HG02973 (cell line): ENCODE measurements at regions not wholly inside any gene's neighbourhood (a gene's known extent, or its start where the extent isn't known, plus 50 kb on each side); places are given as distances from the start of the nearest gene placed in this dataset.
"Not testable (repeated sequence)": the region's sequence is repeated elsewhere in the genome, so short reads cannot be mapped to it uniquely, and the experiment has no call there.

ENCODE experiments used
- ATAC-seq: cut with Tn5 transposase; IDR thresholded peaks from one replicate; pipeline ENCODE4 v1.9.1; 2021; ENCODE audit warnings: moderate library complexity; ENCODE audit not compliant: unreplicated experiment

GRCh38 chr14:101254805-101255764, 306.2 kb upstream of the DIO3 start:
- ATAC-seq: no peak

DNA sequence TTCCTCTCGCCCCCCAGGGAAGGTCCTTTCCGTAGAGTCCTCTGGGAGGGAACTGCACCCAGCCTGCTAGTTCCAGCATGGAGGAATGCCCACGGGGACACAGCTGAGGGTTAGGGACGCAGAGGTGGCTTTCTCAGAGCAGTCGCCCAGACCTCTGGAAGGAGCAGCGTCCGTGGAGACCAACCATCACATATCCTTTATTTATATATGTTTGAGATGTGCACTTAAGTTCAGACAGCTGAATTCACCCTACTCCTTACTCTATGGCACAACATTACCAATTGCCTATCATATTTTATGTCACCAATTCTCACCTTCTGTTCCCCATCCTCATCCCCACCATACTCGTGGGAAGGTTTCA, 305.6 kb upstream of the DIO3 start:
- no peak for ATAC-seq

GRCh38 chr14:101256266-101256665, 305.0 kb upstream of the DIO3 start:
- no peak for ATAC-seq

DNA sequence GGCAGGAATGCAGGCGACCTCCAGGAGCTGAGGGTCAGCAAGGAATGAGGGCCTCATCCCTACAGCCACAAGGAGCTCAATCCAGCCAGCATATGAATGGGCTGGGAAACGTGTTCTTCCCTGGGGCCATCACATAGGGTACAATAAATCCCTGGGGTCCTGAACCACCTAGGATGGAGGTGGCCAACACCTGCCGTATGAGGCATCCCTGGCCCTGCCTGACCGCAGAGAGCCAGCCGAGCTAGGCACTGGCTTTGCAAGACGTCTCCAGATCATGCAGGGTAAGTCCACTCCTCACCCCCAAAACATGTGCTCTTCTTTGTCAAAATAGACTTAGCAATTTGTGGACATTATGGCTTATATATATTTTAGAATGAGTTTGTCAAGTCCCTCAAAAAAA, 303.7 kb upstream of the DIO3 start:
- ATAC-seq: no peak

- no peak for ATAC-seq
Measured at GRCh38 chr14:101259748-101260147, 301.5 kb upstream of the DIO3 start.

DNA sequence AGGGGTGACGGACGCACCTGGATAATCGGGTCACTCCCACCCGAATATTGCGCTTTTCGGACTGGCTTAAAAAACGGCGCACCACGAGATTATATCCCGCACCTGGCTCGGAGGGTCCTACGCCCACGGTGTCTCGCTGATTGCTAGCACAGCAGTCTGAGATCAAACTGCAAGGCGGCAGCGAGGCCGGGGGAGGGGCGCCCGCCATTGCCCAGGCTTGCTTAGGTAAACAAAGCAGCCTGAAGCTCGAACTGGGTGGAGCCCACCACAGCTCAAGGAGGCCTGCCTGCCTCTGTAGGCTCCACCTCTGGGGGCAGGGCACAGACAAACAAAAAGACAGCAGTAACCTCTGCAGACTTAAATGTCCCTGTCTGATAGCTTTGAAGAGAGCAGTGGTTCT, 294.9 kb upstream of the DIO3 start:
- not testable (repeated sequence) for ATAC-seq

GRCh38 chr14:101273091-101273490, 288.2 kb upstream of the DIO3 start:
- ATAC-seq: no peak

- no peak for ATAC-seq
Measured at GRCh38 chr14:101276309-101277091, 284.8 kb upstream of the DIO3 start.

DNA sequence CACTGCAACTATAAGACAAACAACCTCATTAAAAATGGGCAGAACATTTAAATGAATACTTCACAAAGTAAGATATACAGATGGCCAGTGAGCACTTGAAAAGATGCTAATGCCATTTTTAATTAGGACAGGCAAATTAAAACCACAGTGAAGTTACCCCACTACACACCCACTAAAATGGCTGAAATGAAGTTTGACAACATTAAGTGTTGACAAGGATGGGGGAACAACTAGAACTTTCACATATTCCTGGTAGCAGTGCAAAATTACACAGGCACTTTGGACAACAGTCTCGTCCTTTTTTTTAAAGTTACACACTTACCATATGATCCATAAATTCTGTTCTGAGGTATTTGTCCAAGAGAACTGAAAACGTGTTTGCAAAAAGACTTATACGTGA, 278.9 kb upstream of the DIO3 start:
- no peak for ATAC-seq

GRCh38 chr14:101284711-101285110, 276.6 kb upstream of the DIO3 start:
- no peak for ATAC-seq

- ATAC-seq: no peak
Measured at GRCh38 chr14:101286271-101287018, 274.9 kb upstream of the DIO3 start.

DNA sequence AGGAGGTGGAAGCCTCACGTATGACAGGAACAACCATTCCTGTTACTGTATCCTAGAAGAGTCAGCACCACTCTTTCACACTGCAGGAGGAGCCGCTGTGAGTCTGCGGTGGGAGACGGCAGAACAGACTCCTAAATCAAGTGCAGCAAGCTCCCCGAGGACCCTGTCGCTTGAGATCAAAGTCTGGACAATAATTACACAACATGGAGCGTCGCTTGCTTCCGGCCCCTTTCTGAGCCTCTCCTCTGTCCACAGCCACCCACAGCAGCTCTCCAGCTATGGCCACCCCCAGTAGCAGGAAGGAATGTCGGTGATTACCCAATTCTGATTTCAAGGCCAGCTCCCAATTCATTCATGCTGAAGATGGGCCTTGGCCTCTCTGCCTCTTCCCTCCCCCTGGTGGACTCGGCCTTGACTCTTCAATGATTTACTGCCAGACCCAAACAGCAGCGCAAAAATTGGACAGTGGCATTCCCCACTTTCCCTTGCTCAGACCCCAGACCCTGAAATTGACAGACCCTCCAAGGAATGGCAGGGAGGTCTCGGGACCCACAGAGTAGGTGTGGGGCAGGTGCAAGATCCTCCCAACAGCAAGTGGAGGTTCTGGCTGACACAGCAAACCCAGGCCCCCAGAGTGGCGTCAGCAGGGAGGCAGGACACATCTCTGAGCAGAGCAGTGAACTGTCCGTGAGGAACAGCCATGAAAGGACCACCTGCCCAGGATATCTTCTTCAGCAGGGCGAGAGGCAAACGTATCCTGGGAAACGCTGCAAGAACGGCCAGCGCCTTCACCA, 272.7 kb upstream of the DIO3 start:
- no peak for ATAC-seq

- ATAC-seq: no peak
Measured at GRCh38 chr14:101289230-101289690, 272.0 kb upstream of the DIO3 start.

DNA sequence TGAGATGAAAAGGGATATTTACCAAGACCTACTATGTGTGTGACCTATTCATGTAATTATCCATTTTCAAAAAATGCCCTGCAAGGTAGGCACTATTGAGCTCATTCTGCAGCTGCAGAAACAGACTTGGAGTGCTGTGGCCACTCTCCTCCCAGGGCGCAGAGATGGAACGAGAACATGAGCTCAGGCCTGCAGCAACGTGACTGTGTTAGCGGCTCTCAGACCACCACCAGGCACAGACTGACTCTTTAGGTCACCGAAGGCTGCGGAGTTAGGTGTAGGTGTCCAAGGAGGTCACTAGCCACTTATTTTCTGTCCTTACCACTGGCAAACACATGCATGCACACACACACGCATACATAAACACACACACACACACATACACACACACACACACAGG, 271.4 kb upstream of the DIO3 start:
- no peak for ATAC-seq

DNA sequence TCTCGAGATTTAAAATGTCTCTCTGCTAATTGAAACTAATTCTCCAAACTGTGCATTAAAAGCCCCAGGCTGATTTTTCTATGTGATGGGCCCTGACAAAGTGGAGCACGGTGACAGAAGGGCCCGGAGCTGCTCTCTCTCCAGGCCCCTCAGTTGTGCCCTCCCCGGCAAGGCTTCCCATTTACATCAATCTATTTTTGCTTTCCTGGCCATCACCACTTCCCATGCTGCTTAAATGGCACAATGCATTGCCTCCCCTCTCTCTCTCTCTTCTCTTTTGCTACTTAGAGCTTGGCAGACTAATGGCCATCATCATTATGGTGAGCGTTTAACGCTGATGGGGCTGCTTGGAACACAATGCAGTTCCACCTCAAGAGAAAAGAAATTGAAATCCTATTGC, 270.7 kb upstream of the DIO3 start:
- ATAC-seq: no peak

DNA sequence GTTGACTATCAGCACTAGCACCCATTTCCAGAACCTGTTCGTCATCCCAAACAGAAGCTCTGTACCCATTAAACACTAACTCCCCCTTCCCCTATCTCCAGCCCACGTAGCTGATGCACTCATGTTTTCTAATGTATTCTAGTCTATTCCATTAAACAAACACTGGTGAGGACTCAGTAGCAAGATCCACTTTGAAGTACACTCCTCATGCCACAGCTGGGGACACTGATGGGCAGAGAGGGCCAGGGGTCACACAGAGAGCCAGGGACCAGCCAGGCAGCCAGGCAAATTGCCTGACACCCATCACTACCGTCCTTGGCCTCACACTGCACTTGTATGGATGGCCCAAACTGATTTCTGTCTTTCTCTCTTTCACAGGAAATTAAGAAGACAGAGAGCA, 269.9 kb upstream of the DIO3 start:
- no peak for ATAC-seq

DNA sequence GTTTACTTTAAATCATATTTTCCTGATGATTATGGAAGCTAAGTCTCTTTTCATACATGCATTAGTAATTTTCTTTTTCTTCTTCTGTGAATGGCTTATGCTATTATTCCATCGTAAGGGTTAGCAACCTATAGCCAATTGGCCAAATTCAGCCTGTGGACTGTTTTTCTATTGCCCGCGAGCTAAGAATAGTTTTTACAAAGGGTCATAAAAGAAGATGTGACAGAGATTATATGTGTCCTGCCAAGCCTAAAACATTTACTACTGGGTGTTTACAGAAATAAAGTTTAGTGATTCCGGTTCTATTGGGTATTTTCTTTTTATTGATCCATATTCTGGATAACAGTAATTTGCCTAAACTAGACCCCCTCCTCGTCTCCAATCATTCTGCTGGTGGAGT, 268.8 kb upstream of the DIO3 start:
- ATAC-seq: no peak

- ATAC-seq: no peak
Measured at GRCh38 chr14:101293605-101294004, 267.7 kb upstream of the DIO3 start.

DNA sequence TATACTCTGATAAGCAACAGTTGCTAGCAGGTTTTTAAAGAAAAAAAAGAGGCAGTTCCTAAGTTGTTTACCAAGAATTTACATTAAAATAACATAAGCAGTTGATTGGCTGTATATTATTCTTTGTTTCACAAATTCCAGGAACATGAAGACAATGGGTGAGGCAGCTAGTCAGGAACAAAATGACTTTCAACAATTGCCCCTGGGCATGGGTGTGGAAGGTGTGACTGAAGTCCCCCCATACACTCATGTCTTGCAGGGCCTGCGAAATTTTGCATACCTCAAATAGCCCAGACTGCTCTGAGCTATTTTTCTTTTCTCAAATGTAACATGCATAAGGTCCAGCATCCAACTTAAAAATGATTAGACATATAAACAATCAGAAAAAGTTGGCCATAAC, 267.2 kb upstream of the DIO3 start:
- ATAC-seq: no peak

GRCh38 chr14:101299781-101300180, 261.5 kb upstream of the DIO3 start:
- not testable (repeated sequence) for ATAC-seq

GRCh38 chr14:101301011-101301410, 260.3 kb upstream of the DIO3 start:
- ATAC-seq: no peak
